Esophagus muscularis mucosa (tissue), 4 donors: ENCODE measurements at regions not wholly inside any gene's neighbourhood (a gene's known extent, or its start where the extent isn't known, plus 50 kb on each side); places are given as distances from the start of the nearest gene placed in this dataset.

Experiments used
- DNase-seq: peaks from one replicate; pipeline ENCODE4 v3.0.0-alpha.2; 2017; ENCODE audit errors: extremely low spot score
- H3K27ac ChIP-seq, 4 donors: fragments of 200-600 bp; sonication (generic); replicated peaks in 1 of 4; 1 replicate in 3 of 4; 2 replicates in 1 of 4; pipeline ENCODE4 v1.5.1; 2016 to 2019; ENCODE audit warnings: mild to moderate bottlenecking in 1 of 4
- H3K27me3 ChIP-seq, 4 donors: fragments of 200-600 bp; sonication (generic); one replicate each; pipeline versions ENCODE4 v1.5.1 to v1.6.0; 2016 to 2019
- H3K36me3 ChIP-seq, 4 donors: fragments of 200-600 bp; sonication (generic); one replicate each; pipeline ENCODE4 v1.5.1; 2016 to 2019
- H3K4me1 ChIP-seq, 4 donors: fragments of 200-600 bp; sonication (generic); one replicate each; pipeline ENCODE4 v1.5.1; 2016 to 2019
- H3K4me3 ChIP-seq, 4 donors: fragments of 200-600 bp; sonication (generic); 1 replicate in 2 of 4; 2 replicates in 2 of 4; pipeline ENCODE4 v1.5.1; 2016 to 2019; ENCODE audit warnings: mild to moderate bottlenecking in 4 of 4, moderate library complexity in 1 of 4
- H3K9me3 ChIP-seq, 4 donors: fragments of 200-600 bp; sonication (generic); 1 replicate in 3 of 4; 2 replicates in 1 of 4; pipeline ENCODE4 v1.5.1; 2016 to 2019
- CTCF ChIP-seq, 3 experiments: fragments of 200-600 bp in 2 of 3; fragments of 450-650 bp in 1 of 3; sonication (generic) in 2 of 3; IDR thresholded peaks; one replicate each; pipeline ENCODE4 v1.5.1; 2017 to 2019; ENCODE audit warnings: antibody characterized with exemption in 3 of 3, mild to moderate bottlenecking in 2 of 3, moderate library complexity in 1 of 3
- EP300 ChIP-seq: sonication (generic); formaldehyde crosslinking; IDR thresholded peaks from one replicate; pipeline ENCODE4 v1.6.1; 2017; ENCODE audit warnings: antibody characterized with exemption
- POLR2A ChIP-seq: fragments of 450-650 bp; IDR thresholded peaks from one replicate; pipeline ENCODE4 v1.6.1; 2017; ENCODE audit warnings: antibody characterized with exemption, moderate library complexity, mild to moderate bottlenecking, low read depth
- POLR2AphosphoS5 ChIP-seq, 2 donors: sonication (generic); formaldehyde crosslinking; IDR thresholded peaks; one replicate each; pipeline ENCODE4 v1.6.1; 2017; ENCODE audit warnings: antibody characterized with exemption in 2 of 2
- WGBS: methylation state at CpG from one replicate; pipeline ENCODE4 v1.1.5; 2018; 5-methylcytosine and 5-hydroxymethylcytosine counted together
- intact Hi-C: fragments of 100-400 bp; cut with DNase I; formaldehyde crosslinking; loops from one replicate; pipeline ENCODE4 v1.15.1; 2023

GRCh38 chr11:8758619-8759169 lies 76.1 kb downstream of the RPL27A start:
- Histone ChIP-seq H3K9me3 (no peaks in the 10 kb centered on the region), H3K4me1 (peaks cover 76 to 93% (median 83%) of the 10 kb centered on the region in 4 donors), H3K4me3 (no peak overlapping the region), H3K36me3 (no peaks in the 10 kb centered on the region), H3K27me3 (no peaks in the 10 kb centered on the region), H3K27ac (peak overlapping the region; percentile 85 to 88 (median 86))
- no peak for DNase-seq
- WGBS: 79% methylated on average over 10 of the region's 11 CpGs
- intact Hi-C loops: no loop called here
- TF ChIP-seq POLR2A (no peak), POLR2AphosphoS5 (IDR thresholded peaks at IDR 0.05) (no peak), EP300 (no peak), CTCF (IDR thresholded peaks at IDR 0.05) (no peak)

GRCh38 chr11:8759634-8760033 lies 77.0 kb downstream of the RPL27A start:
- Histone ChIP-seq H3K27ac (peak overlapping the region; percentile 85 to 88 (median 86)), H3K27me3 (no peaks in the 10 kb centered on the region), H3K36me3 (no peaks in the 10 kb centered on the region), H3K9me3 (no peaks in the 10 kb centered on the region), H3K4me3 (no peak overlapping the region), H3K4me1 (peaks cover 76 to 94% (median 92%) of the 10 kb centered on the region in 4 donors)
- no peak for DNase-seq
- 71% methylated on average over 1 of the region's 1 CpG for WGBS
- TF ChIP-seq POLR2AphosphoS5 (IDR thresholded peaks at IDR 0.05) (peak; percentile 52), POLR2A (no peak)
- intact Hi-C loops: loop anchor here (5.0 kb wide), 1 partner anchor 32 kb away; no protein-coding TSS in a partner anchor

- Histone ChIP-seq H3K27me3 (no peaks in the 10 kb centered on the region), H3K4me3 (no peak overlapping the region), H3K27ac (peak overlapping the region; percentile 85 to 88 (median 86)), H3K4me1 (peaks cover 80 to 100% (median 98%) of the 10 kb centered on the region in 4 donors), H3K36me3 (no peaks in the 10 kb centered on the region), H3K9me3 (no peaks in the 10 kb centered on the region)
- intact Hi-C loops: loop anchor here (5.0 kb wide), 1 partner anchor 34 kb away; no protein-coding TSS in a partner anchor
- DNase-seq: no peak
- TF ChIP-seq POLR2A (no peak), CTCF (IDR thresholded peaks at IDR 0.05) (no peak), POLR2AphosphoS5 (IDR thresholded peaks at IDR 0.05) (no peak), EP300 (no peak)
These were observed 78.3 kb downstream of the RPL27A start for GRCh38 chr11:8760896-8761295.

GRCh38 chr11:8763070-8763685 lies 80.6 kb downstream of the RPL27A start:
- Histone ChIP-seq H3K27ac (peak overlapping the region; percentile 86 to 89 (median 87)), H3K4me1 (peaks cover 77 to 100% (median 98%) of the 10 kb centered on the region in 4 donors), H3K36me3 (no peaks in the 10 kb centered on the region), H3K27me3 (no peaks in the 10 kb centered on the region), H3K9me3 (no peaks in the 10 kb centered on the region), H3K4me3 (no peak overlapping the region)
- DNase-seq: no peak
- intact Hi-C loops: loop anchor here (5.0 kb wide), 1 partner anchor 36 kb away; no protein-coding TSS in a partner anchor
- no peak for TF ChIP-seq CTCF (IDR thresholded peaks at IDR 0.05)
- 0% methylated on average over 1 of the region's 1 CpG for WGBS

- 70% methylated on average over 1 of the region's 1 CpG for WGBS
- intact Hi-C loops: no loop called here
- no peak overlapping the region for H3K4me3 ChIP-seq
- no peak for DNase-seq
- H3K27me3 ChIP-seq: no peaks in the 10 kb centered on the region
- H3K27ac ChIP-seq: peak overlapping the region; percentile 83 to 89 (median 86)
- TF ChIP-seq POLR2AphosphoS5 (IDR thresholded peaks at IDR 0.05) (no peak), POLR2A (no peak), CTCF (IDR thresholded peaks at IDR 0.05) (no peak), EP300 (no peak)
- H3K9me3 ChIP-seq: no peaks in the 10 kb centered on the region
- H3K4me1 ChIP-seq: peaks cover 69 to 100% (median 98%) of the 10 kb centered on the region in 4 donors
- no peaks in the 10 kb centered on the region for H3K36me3 ChIP-seq
These were observed 82.7 kb downstream of the RPL27A start for GRCh38 chr11:8765294-8765693.
